Renal cortical epithelial cell (primary cell): ENCODE measurements at regions not wholly inside any gene's neighbourhood (a gene's known extent, or its start where the extent isn't known, plus 50 kb on each side); places are given as distances from the start of the nearest gene placed in this dataset.

ENCODE experiments used
- DNase-seq: peaks from one replicate; pipeline ENCODE4 v3.0.0-alpha.2; 2011; ENCODE audit warnings: low read depth

DNA sequence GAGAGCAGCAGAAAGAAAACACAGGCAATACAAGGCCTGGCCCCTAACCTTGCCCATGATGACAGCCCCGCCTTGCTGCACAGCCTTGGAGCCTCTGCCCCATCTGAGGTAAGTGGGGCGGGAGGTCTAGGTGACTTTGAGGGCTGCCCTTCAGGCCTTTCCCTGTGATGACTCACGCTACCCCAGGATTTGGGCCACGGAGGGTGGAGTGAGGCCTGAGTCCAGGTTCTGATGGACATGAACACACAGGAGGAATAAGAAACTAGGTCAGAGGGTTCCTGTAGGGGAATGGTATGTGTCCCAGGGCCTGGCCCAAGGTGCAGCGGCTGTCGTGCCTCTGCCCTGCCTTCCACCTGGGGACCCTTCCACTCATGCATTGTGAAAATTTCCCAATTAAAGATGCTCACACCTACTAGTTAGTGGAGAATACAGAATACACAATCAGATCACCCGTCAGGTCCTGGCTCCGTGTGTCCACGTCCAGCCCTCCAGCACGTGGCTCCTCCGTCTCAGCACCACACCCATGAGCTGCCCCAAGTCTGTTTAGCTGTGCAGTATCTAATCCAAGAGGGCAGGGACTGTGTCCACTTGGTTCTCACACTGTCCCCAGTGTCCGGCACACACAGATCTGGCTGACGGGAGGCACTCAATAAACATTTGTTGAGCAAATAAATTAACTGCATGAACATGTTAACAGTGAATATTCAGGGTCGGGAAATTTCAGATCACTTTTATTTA, 111.0 kb downstream of the CHST1 start:
- DNase-seq: no peak

GRCh38 chr11:45553383-45553936, 112.0 kb downstream of the CHST1 start:
- DNase-seq: no peak

DNA sequence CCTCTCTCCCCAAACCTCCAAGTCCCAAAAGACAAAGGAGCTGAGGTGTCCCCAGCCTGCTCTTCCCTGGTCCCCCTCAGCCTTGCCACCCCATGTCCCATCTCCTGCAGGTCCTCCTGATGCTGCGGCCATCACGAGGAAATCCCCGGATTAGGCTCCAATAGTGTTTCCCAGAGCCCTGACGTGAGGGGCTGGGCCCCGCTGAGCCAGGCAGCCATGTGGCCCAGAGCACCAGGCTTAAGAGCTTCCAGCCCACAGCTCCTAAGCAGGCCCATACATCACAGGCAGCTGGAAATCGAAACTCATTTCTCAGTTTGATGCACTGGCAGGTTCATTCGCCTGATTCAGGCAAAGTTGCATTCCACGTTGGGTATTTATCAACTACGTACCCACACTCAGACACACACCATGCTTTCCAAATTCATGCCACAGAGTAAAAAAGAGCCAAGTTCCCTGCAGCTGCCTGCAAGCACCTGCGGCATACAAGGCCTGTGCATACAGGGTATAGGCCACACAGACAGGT, 114.2 kb downstream of the CHST1 start:
- no peak for DNase-seq

DNA sequence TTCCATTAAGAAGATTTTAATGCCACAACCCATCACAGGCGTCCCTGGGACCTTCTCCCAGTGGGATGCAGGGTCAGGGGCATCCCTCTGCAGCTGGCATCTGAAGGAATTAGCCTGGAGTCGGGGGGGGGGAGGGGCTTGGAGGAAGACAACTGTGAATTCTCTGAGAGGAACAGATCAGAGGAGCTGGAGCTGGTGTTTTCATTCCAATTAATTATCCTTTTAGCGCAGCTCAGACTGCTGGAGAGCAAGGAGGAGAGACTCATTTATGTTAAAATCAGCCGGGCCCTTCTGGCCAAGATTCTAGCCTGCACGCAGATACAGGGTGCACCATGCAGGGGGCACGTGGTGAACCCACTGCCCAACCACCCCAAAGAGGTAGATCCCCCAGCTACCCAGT, 116.2 kb downstream of the CHST1 start:
- no peak for DNase-seq

DNA sequence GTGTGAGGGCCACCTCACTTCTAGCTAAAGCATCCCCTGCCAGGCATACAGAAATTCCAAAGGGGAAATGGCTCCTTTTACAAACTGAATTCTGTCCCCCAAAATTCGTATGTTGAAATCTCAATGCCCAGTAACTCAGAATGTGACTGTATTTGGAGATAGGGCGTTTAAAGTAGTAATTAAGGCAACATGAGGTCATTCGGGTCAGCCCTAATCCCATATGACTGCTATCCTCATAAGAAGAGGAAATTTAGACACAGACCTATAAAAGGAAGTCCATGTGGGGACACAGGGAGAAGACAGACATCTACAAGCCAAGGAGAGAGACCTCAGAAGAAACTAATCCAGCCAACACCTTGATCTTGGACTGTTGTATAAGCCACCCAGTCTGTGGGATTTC, 119.1 kb downstream of the CHST1 start:
- DNase-seq: no peak

DNA sequence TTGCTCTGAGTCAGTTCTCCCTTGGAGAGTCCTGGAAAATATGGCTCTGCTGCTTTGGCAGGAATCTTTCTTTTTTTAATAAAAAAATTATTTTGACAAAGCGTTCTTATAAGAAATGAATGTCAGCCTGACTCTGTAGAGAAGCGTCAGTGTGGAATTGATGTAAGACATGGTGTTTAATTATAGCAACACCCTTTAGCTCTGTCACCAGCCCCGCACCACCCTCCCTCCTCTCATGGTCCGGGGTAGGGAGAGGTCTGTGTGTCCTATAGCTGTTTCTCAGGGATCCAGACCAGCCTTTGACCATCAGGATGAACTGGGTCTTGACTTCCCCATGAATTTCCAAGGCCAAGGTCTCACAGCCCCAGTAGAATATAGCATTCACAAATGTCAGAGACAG, 120.6 kb downstream of the CHST1 start:
- no peak for DNase-seq

DNA sequence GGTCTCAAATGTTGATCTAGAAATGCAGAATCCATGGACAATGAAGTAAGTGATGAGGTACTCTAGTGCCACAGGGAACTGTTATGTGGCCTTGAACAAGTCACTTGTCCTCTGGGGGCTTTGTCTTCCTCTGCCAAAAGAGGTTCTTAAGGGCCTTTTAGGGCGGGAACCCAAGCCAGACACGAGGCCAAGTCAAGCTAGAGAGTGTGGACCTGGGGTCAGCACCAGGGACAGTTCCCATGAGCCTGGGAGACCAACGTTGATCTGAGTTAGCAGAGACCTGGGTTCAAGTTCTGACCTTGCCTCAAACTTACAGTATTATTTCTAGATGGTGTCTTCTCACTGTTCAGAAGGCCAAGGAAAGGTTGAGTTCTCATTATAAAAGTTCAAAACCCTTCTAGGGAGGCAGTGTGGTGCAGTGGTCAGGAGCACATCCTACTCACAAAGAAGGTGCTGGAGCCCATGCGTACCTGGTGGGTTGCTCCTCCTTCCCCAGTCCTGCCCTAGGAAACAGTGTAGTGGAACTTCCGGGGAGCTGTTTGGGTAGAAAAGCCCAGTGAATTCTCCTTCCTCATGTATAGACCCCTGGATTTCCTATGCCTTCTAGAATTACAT, 121.5 kb downstream of the CHST1 start:
- DNase-seq: no peak

GRCh38 chr11:45543081-45543480, 122.3 kb downstream of the CHST1 start:
- no peak for DNase-seq

DNA sequence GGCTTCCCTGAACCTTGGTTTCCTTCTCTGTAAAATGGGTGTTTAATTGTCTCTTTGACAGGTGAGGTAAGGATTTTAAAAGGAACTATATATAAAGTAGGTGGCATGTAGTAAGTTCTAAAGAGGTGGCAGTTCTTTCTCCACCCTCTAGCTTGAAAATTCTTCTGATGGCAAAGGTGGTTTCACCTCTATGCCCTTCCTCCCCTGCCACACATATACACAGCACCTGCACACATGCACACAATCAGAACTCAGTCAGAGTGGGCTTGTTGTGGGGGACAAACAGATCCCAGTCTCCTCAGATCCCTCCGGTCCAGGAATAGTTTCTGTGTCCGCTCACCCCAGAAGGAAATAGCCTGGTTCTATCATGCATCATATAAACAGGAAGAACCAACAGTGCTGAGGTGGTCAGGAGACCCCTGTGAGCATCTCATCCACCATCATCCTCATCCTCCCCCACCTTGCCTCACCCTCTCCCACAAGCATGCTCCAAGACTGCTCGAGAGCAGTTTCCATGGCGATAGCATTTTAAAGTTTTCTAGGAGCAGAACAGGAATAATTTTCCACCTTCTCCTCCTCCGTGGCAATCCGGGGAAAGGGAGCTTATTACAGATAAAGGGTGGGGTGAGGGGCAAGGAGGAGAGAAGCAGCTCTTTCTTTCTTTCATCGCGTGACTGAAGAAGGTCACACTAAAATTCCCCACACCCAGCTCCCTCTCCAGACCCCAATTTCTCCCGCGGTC, 123.6 kb downstream of the CHST1 start:
- no peak for DNase-seq

- no peak for DNase-seq
These were observed 126.5 kb downstream of the CHST1 start for GRCh38 chr11:45538939-45539338.

DNA sequence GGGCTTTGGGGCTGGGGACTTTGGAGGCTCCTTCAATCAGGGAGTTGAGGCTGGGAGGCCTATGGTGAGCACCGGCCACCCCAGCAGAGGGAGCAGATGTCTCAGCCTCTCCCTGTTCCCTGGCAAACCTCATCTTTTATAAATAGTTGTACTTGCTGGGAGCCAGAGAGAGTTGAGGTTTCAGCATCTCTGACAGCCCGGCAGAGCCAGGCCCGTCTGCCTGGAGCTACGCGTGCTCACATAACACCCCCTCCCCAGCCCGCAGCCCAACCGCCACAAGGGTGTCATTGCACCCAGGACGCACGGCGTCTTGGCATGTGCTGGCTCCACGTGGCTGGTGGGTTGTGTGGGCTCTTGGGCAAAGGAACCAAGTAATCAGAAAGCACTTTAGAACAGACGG, 127.1 kb downstream of the CHST1 start:
- no peak for DNase-seq

GRCh38 chr11:45537614-45538013, 127.8 kb downstream of the CHST1 start:
- no peak for DNase-seq

GRCh38 chr11:45535033-45535432, 130.4 kb downstream of the CHST1 start:
- DNase-seq: no peak

- no peak for DNase-seq
These were observed 131.3 kb downstream of the CHST1 start for GRCh38 chr11:45534132-45534531.

GRCh38 chr11:45532546-45532945, 132.9 kb downstream of the CHST1 start:
- no peak for DNase-seq

GRCh38 chr11:45530776-45531175, 134.6 kb downstream of the CHST1 start:
- no peak for DNase-seq

GRCh38 chr11:45530111-45530510, 135.3 kb downstream of the CHST1 start:
- DNase-seq: no peak

GRCh38 chr11:45528435-45528834, 137.0 kb downstream of the CHST1 start:
- DNase-seq: no peak

DNA sequence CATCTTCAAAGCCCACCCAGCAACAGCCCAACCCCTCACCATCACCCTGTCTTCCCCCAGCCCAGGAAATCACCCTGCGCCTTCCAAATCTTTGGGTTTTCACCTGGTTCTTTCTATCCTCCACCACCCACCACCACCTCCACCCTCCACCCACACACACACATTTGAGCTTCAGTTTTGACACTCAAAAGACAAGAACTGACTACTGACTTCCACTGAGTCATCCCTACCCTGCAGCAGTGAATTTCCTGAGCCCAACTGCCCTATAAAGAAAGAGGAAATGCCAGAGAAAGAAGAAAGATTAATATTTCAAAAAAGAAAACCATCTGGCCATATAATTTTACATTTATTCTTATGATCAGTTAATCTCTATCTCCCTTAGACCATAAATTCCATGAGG, 137.5 kb downstream of the CHST1 start:
- DNase-seq: no peak

DNA sequence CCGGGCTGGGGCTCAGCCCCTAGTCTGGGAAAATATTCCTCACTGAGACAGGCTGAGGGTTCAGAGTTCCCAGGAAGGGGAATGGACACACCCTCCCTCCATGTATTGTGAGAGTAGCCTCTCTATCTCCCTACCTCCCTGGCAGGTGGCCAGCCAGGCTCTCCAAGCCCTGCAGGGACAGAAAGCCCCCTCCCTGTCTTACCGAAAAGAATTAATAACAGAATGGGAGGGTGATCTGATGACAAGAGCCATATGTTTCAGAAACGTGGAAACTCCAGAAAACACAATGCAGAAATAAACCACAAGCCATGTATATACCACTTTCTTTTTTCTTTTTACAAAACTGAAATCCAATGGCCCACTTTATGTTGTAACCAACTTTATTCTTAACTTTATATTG, 140.0 kb downstream of the CHST1 start:
- no peak for DNase-seq

DNA sequence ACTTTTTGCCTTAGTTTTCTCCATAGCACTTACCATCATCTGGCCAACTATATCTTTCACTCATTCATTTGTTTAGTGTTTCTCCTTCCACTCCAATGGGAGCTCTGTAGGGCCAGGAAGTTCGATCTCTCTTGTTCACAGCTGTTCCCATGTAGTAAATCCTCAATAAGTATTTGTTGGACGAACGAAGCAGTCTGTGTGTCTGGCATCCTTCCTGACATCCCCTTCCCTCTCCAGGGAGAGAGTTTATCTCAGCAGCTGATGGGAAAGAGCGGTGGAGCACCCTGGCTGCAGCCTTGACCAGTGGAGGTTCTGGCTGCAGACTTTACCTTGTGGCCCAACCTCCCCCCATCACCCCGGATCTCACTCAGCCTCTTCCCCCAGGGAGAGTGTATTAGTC, 141.7 kb downstream of the CHST1 start:
- DNase-seq: no peak

- no peak for DNase-seq
These were observed 146.4 kb downstream of the CHST1 start for GRCh38 chr11:45518833-45519535.
